Tibial nerve (tissue), 4 donors: ENCODE measurements at regions not wholly inside any gene's neighbourhood (a gene's known extent, or its start where the extent isn't known, plus 50 kb on each side); places are given as distances from the start of the nearest gene placed in this dataset.

Experiments used
- EP300 ChIP-seq, 2 donors: sonication (generic); formaldehyde crosslinking; IDR thresholded peaks; one replicate each; pipeline ENCODE4 v1.6.1; 2017; ENCODE audit warnings: antibody characterized with exemption in 2 of 2, mild to moderate bottlenecking in 1 of 2
- POLR2A ChIP-seq, 2 donors: fragments of 450-650 bp; IDR thresholded peaks; one replicate each; pipeline ENCODE4 v1.6.1; 2017; ENCODE audit warnings: antibody characterized with exemption in 2 of 2, mild to moderate bottlenecking in 2 of 2, moderate library complexity in 2 of 2
- TF ChIP-seq, protein P1 (sequence below), 5 experiments: fragments of 200-600 bp in 3 of 5; fragments of 450-650 bp in 2 of 5; sonication (generic) in 3 of 5; IDR thresholded peaks; one replicate each; pipeline ENCODE4 v1.5.1; 2016 to 2019; ENCODE audit warnings: antibody characterized with exemption in 5 of 5, mild to moderate bottlenecking in 3 of 5, moderate library complexity in 2 of 5

GRCh38 chr5:32845171-32845570 lies 134.1 kb downstream of the NPR3 start:
- TF ChIP-seq, protein P1, sequence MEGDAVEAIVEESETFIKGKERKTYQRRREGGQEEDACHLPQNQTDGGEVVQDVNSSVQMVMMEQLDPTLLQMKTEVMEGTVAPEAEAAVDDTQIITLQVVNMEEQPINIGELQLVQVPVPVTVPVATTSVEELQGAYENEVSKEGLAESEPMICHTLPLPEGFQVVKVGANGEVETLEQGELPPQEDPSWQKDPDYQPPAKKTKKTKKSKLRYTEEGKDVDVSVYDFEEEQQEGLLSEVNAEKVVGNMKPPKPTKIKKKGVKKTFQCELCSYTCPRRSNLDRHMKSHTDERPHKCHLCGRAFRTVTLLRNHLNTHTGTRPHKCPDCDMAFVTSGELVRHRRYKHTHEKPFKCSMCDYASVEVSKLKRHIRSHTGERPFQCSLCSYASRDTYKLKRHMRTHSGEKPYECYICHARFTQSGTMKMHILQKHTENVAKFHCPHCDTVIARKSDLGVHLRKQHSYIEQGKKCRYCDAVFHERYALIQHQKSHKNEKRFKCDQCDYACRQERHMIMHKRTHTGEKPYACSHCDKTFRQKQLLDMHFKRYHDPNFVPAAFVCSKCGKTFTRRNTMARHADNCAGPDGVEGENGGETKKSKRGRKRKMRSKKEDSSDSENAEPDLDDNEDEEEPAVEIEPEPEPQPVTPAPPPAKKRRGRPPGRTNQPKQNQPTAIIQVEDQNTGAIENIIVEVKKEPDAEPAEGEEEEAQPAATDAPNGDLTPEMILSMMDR (IDR thresholded peaks at IDR 0.05), result no peak
- no peak for TF ChIP-seq POLR2A (IDR thresholded peaks at IDR 0.05)
- no peak for TF ChIP-seq EP300 (IDR thresholded peaks at IDR 0.05)
